Right renal cortex interstitium (tissue), 3 donors: ENCODE measurements at regions not wholly inside any gene's neighbourhood (a gene's known extent, or its start where the extent isn't known, plus 50 kb on each side); places are given as distances from the start of the nearest gene placed in this dataset.
"Not testable (repeated sequence)": the region's sequence is repeated elsewhere in the genome, so short reads cannot be mapped to it uniquely, and the experiment has no call there.

Experiments
- DNase-seq, 3 donors: peaks; one replicate each; pipeline ENCODE4 v3.0.0-alpha.2; 2013; ENCODE audit warnings: low read depth in 3 of 3, low spot score in 2 of 3

- DNase-seq = no peak
Measured at GRCh38 chr15:79160211-79160610, 69.6 kb upstream of the RASGRF1 start.

DNA sequence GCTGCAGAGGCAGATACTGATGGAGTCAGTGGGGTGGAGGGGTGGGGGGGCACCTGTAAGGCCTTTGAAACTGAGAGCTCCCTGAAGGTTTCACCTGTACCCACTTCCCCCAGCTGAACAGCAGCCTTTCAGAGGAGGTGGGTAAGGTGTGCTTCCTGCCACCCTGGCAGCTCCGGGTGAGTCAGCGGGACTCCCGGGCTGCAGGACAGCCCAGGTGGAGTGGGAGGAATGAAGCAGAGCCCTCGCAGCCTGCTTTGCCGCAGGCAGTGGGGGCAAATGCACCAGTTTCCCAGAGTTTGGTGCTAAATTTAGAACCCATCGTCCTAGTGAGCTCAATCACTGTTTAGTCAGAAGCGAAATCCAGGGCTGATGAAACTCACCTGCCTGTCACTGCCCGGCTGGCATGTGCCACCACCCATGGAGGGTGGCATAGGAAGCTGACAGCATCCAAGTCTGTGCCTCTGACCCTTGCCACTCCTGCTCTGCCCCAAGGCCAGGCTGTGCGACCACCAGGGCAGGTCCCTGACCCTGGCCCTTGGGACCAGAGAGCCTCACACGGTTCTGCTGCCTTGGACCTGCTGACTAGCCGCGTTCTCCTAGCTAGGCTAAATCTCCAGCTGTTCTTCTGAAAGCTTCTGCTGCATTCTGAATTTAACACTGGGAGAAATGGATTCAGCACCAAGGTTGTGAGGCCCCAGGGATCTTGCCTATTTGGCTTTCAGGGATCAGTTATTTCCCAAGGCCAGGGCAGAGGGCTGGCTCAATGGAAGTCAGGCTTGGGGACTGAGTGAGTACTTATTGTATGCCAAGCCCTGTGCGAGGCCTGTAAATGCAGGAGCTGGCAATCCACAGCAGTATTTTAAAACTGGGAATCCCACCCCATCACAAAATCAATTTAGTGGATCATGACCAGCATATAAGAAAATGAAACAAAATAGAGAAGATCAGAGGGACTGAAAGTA lies 67.3 kb upstream of the RASGRF1 start:
- DNase-seq = no peak

GRCh38 chr15:79156704-79157375 lies 66.3 kb upstream of the RASGRF1 start:
- no peak for DNase-seq

GRCh38 chr15:79154483-79155135 lies 64.0 kb upstream of the RASGRF1 start:
- peak in 1 of 3 donors; percentile 32 for DNase-seq

- DNase-seq = not testable (repeated sequence)
Measured at GRCh38 chr15:79144290-79144689, 53.7 kb upstream of the RASGRF1 start.

DNA sequence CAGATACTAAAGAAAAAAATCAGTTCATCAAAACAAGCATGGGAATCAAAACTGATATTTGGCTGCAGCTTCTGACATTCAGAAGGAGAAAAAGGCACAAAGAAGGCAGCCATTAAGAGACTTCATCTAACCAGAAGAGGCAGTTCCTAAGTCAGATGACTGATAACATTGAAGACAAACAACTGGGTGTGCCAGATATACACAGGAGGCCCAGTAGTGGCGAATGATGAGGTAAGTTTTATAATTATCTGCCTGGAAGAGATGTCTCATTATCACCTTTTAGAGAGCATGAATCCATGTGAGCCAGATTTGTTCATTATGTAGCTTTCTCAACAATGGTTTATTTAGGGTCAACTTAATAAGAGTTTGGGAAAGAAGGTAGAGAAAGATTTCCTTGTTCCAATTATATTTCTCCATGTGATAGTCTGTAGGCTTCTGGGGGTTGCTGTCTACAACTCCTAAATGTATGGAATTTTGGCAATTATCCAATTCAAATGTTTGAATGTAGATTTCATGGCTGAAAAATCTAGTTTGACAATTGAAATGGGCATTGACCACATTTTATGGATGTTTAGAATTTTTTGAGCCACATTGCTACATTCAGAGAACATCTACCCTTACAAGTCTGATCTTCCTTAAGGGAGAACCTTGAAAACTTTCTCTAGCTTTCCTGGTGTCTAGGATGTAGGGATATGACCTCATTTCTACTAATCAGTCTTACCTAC lies 50.4 kb upstream of the RASGRF1 start:
- no peak for DNase-seq
